HepG2 (cell line): ENCODE measurements at regions not wholly inside any gene's neighbourhood (a gene's known extent, or its start where the extent isn't known, plus 50 kb on each side); places are given as distances from the start of the nearest gene placed in this dataset.

Experiments
- CTCF ChIP-seq: sonication (generic); formaldehyde crosslinking; IDR thresholded peaks from 2 replicates; pipeline ENCODE4 v1.5.0; 2020; ENCODE audit warnings: mild to moderate bottlenecking, missing genetic modification reagents, moderate library complexity
- EP300 ChIP-seq, 3 experiments: sonication (generic) in 1 of 3; formaldehyde crosslinking in 1 of 3; IDR thresholded peaks; 2 replicates each; pipeline versions ENCODE4 v1.5.1 to v1.6.1; 2011 to 2020; ENCODE audit warnings: low read depth in 2 of 3, low read length in 2 of 3, borderline replicate concordance in 1 of 3, improper control_type of control experiment in 1 of 3, mild to moderate bottlenecking in 1 of 3, missing genetic modification reagents in 1 of 3, moderate library complexity in 1 of 3
- FOXM1 ChIP-seq: sonication (generic); formaldehyde crosslinking; IDR thresholded peaks from 2 replicates; pipeline ENCODE4 v1.5.0; 2020; ENCODE audit warnings: missing genetic modification reagents
- IRF1 ChIP-seq: sonication (generic); formaldehyde crosslinking; IDR thresholded peaks from 2 replicates; pipeline ENCODE4 v1.4.0; 2020; ENCODE audit warnings: low read depth, mild to moderate bottlenecking, missing genetic modification reagents
- PHB2 ChIP-seq: fragments of 450-650 bp; IDR thresholded peaks from 2 replicates; pipeline ENCODE4 v1.6.1; 2018; ENCODE audit not compliant: partially characterized antibody
- PRDM10 ChIP-seq: sonication (generic); formaldehyde crosslinking; IDR thresholded peaks from 2 replicates; pipeline ENCODE4 v1.4.0; 2020; ENCODE audit warnings: low read depth, missing genetic modification reagents
- SIN3A ChIP-seq: IDR thresholded peaks from 2 replicates; pipeline ENCODE4 v1.6.1; 2011; ENCODE audit warnings: low read depth, mild to moderate bottlenecking, control low read depth, low read length, borderline replicate concordance
- SMAD3 ChIP-seq: sonication (generic); formaldehyde crosslinking; IDR thresholded peaks from 2 replicates; pipeline ENCODE4 v1.4.0; 2020; ENCODE audit warnings: missing genetic modification reagents
- ZKSCAN1 ChIP-seq: fragments of 150-350 bp; IDR thresholded peaks from 2 replicates; pipeline ENCODE4 v1.6.1; 2014; ENCODE audit warnings: low read length
- ZNF549 ChIP-seq: sonication (generic); formaldehyde crosslinking; IDR thresholded peaks from 2 replicates; pipeline ENCODE4 v1.5.0; 2020; ENCODE audit warnings: missing genetic modification reagents
- ZSCAN31 ChIP-seq: sonication (generic); formaldehyde crosslinking; IDR thresholded peaks from 2 replicates; pipeline ENCODE4 v1.5.0; 2020; ENCODE audit warnings: low read depth, mild to moderate bottlenecking, missing genetic modification reagents
- TF ChIP-seq, protein P1 (sequence below), 2 experiments: sonication (generic) in 1 of 2; formaldehyde crosslinking in 1 of 2; IDR thresholded peaks; 2 replicates each; pipeline versions ENCODE4 v1.4.0 to v1.6.1; 2016 to 2020; ENCODE audit warnings: borderline replicate concordance in 1 of 2, low read depth in 1 of 2, mild to moderate bottlenecking in 1 of 2, missing genetic modification reagents in 1 of 2

DNA sequence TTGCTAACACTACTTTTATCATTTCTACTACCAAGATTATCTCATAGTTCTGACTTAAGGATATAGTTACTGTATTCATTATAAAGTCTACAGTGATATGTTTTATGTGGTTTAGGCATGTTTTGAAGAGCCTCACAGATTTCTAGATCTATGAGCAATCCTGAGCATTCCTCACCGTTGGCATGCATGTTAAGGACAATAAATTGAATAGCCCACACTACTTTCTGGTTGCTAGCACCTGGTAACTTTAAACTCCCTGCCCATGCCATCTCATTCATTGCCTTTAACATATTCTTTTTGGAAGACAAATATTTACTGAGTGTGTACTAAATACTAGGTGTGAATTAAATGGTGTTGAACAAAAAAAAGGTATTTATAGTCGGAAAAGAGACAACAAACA, 868.1 kb upstream of the CDH9 start:
- no peak for TF ChIP-seq PHB2
- no peak for TF ChIP-seq SMAD3 (CRISPR knock-in tag)
- no peak for TF ChIP-seq PRDM10 (CRISPR knock-in tag)
- no peak for TF ChIP-seq IRF1 (CRISPR knock-in tag)
- no peak for TF ChIP-seq SIN3A
- TF ChIP-seq, protein P1, sequence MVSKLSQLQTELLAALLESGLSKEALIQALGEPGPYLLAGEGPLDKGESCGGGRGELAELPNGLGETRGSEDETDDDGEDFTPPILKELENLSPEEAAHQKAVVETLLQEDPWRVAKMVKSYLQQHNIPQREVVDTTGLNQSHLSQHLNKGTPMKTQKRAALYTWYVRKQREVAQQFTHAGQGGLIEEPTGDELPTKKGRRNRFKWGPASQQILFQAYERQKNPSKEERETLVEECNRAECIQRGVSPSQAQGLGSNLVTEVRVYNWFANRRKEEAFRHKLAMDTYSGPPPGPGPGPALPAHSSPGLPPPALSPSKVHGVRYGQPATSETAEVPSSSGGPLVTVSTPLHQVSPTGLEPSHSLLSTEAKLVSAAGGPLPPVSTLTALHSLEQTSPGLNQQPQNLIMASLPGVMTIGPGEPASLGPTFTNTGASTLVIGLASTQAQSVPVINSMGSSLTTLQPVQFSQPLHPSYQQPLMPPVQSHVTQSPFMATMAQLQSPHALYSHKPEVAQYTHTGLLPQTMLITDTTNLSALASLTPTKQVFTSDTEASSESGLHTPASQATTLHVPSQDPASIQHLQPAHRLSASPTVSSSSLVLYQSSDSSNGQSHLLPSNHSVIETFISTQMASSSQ (IDR thresholded peaks at IDR 0.05; ENCODE audit: low read depth): no peak
- TF ChIP-seq, protein P1 (CRISPR knock-in tag; IDR thresholded peaks at IDR 0.05; ENCODE audit: borderline replicate concordance): no peak
- no peak for TF ChIP-seq ZNF549 (CRISPR knock-in tag)
- TF ChIP-seq ZKSCAN1: no peak
- TF ChIP-seq FOXM1 (CRISPR knock-in tag): no peak
- TF ChIP-seq EP300 (IDR thresholded peaks at IDR 0.05; ENCODE audit: low read depth in 2 of 2, low read length in 2 of 2): no peak
- TF ChIP-seq EP300 (CRISPR knock-in tag; IDR thresholded peaks at IDR 0.05; ENCODE audit: borderline replicate concordance): no peak
- TF ChIP-seq CTCF (CRISPR knock-in tag): no peak
- TF ChIP-seq ZSCAN31 (CRISPR knock-in tag): no peak
